Stomach smooth muscle (tissue), 2 donors: ENCODE measurements at regions not wholly inside any gene's neighbourhood (a gene's known extent, or its start where the extent isn't known, plus 50 kb on each side); places are given as distances from the start of the nearest gene placed in this dataset.

Source experiments
- H3K27ac ChIP-seq: one replicate; pipeline ENCODE4 v1.7.0; 2013; ENCODE audit warnings: mild to moderate bottlenecking, low read length, inconsistent platforms
- H3K27me3 ChIP-seq, 2 donors: one replicate each; pipeline ENCODE4 v1.7.0; 2013; ENCODE audit warnings: low read length in 2 of 2; ENCODE audit not compliant: insufficient read depth in 2 of 2, control insufficient read depth in 1 of 2
- H3K36me3 ChIP-seq, 2 donors: one replicate each; pipeline ENCODE4 v1.7.0; 2013; ENCODE audit warnings: low read length in 2 of 2; ENCODE audit not compliant: control insufficient read depth in 2 of 2, insufficient read depth in 2 of 2
- H3K4me1 ChIP-seq: one replicate; pipeline ENCODE4 v1.7.0; 2013; ENCODE audit warnings: low read length; ENCODE audit not compliant: control insufficient read depth, insufficient read depth
- H3K4me3 ChIP-seq, 2 donors: one replicate each; pipeline ENCODE4 v1.7.0; 2013; ENCODE audit warnings: low read length in 2 of 2
- H3K9ac ChIP-seq, 2 donors: one replicate each; pipeline ENCODE4 v1.7.0; 2013; ENCODE audit warnings: low read length in 2 of 2, mild to moderate bottlenecking in 1 of 2
- H3K9me3 ChIP-seq, 2 donors: one replicate each; pipeline ENCODE4 v1.7.0; 2013; ENCODE audit warnings: low read length in 2 of 2; ENCODE audit not compliant: control insufficient read depth in 2 of 2
- donor health status: healthy.
- donor health status: Pancreatic carcinoma.

DNA sequence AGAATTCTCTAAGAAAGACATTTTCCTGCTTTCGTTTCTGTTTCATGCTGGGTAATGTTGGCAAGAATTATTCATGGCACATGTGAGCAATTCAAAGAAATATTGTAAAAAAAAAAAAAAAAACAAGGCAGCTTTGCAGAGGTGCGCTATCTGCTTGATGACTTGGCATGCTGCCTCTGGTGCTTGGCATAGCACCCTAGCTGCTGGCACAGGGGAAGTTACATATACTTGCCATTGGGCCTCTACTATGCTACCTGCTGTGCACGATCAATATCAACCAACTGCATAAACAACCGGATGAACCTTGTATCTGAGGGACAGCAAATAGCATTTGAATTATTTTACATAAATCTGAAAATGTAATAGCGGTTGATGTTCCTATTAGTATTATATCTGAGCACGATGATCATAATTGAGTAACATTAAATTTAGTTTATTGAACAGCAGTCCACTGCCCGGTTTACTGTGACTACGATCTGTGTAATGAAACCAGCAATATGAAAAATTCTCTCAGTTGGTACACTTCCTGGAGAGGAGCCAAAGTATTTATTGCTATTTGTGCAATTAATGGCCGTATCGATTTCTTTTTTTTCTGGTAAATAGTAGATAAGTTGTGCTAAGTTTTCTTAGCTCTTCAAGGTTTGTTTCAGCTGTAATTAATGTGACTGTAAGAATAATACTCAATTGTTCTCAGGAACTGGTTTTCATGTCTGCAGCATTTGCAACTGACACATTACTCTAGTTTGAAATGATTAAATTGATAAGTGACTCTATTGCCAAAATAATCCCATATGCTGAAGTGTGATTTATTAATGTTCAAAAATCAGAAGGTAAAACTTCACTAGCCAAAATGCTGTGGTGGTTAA, 717.3 kb downstream of the DACH1 start:
- no peaks in the 10 kb centered on the region for H3K27me3 ChIP-seq
- no peak overlapping the region for H3K9ac ChIP-seq
- no peak overlapping the region for H3K27ac ChIP-seq
- no peak overlapping the region for H3K4me3 ChIP-seq
- H3K9me3 ChIP-seq = no peaks in the 10 kb centered on the region
- no peaks in the 10 kb centered on the region for H3K36me3 ChIP-seq
- H3K4me1 ChIP-seq = no peaks in the 10 kb centered on the region

DNA sequence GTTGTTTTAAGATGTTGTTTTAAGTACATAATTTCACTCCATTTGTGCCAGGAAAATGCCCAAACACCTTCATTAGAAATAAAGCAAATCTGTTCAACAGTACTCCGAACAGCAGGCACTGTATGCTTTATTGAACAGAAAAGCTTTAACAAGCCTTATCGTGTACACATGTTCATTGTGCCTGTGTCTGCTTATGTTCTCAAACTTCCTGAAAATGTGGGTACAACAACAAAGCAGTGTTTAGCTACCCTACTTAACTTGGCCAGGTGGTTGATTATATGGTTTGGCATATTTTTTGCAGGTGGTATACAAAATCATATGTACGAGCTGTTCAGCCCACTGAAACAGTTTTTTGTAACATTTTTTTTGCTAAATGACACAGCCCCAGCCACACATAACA, 718.0 kb downstream of the DACH1 start:
- Histone ChIP-seq H3K4me3 (no peak overlapping the region), H3K27ac (no peak overlapping the region)

DNA sequence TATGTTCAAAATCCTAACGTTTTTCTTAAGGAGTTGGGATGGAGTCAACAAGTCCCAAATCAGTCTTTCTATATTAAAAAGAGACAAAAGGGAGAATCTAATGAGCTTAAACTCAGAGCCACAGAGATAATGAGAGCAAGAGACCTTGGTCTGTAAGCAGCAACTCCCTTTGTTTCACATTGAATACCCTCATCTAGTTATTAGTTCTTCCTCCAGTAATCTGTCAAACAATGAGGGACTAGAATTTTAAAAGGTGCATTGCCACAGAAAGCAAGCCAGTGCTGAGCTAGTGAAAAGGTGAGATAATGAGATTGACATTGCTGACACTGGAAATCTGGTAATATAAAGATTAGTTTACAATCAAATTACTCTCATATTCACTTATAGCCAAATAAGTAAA, 718.6 kb downstream of the DACH1 start:
- no peaks in the 10 kb centered on the region for H3K27me3 ChIP-seq
- H3K9ac ChIP-seq = no peak overlapping the region
- no peaks in the 10 kb centered on the region for H3K4me1 ChIP-seq

More for the DNA sequence above, 718.0 kb downstream of the DACH1 start:
- no peaks in the 10 kb centered on the region for H3K27me3 ChIP-seq
- no peaks in the 10 kb centered on the region for H3K9me3 ChIP-seq
- H3K4me1 ChIP-seq = no peaks in the 10 kb centered on the region
- H3K36me3 ChIP-seq = no peaks in the 10 kb centered on the region
- H3K9ac ChIP-seq = no peak overlapping the region

DNA sequence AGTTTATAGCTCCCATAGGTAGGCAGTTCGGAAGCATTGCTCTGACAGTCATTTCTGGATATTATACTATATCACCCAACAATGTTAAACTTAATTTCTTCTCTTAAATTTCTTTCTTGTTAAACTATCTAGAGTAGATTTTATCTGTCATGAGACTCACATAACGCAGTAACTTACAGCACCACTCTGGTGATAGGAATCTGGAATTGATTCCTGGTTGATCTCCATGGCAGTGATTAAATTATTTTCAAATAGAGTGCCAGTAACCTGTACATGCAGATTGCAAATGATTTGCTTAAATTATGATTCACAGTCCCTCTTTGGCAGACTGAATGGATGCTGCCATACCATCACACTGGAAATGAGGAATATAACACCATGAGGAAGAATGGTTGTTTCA, 722.1 kb downstream of the DACH1 start:
- Histone ChIP-seq H3K4me1 (no peaks in the 10 kb centered on the region), H3K27ac (no peak overlapping the region), H3K36me3 (no peaks in the 10 kb centered on the region), H3K9me3 (no peaks in the 10 kb centered on the region), H3K9ac (no peak overlapping the region), H3K4me3 (no peak overlapping the region), H3K27me3 (no peaks in the 10 kb centered on the region)

More for the DNA sequence above, 718.6 kb downstream of the DACH1 start:
- no peak overlapping the region for H3K4me3 ChIP-seq
- no peaks in the 10 kb centered on the region for H3K9me3 ChIP-seq
- no peaks in the 10 kb centered on the region for H3K36me3 ChIP-seq
- no peak overlapping the region for H3K27ac ChIP-seq

DNA sequence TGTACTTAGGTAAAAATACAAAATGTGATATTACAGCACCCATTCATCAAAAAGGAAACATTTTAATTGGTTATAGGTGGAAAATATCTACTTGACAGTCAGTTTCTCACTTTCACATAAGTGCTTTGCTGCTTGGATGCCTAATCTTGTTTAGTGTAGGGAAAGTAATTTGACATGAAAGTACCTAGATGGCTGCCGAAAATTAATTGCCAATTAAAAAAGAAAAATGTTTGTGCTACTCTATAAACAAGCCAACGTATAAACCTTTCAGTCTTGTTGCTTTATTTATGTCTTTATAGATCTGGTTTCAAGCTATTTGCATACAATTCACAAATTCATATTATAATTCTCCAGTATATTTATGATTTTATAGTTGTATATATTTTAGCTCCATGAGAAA, 729.9 kb downstream of the DACH1 start:
- Histone ChIP-seq H3K27ac (no peak overlapping the region), H3K9me3 (no peaks in the 10 kb centered on the region), H3K36me3 (no peaks in the 10 kb centered on the region), H3K4me3 (no peak overlapping the region), H3K27me3 (no peaks in the 10 kb centered on the region), H3K4me1 (no peaks in the 10 kb centered on the region), H3K9ac (no peak overlapping the region)

DNA sequence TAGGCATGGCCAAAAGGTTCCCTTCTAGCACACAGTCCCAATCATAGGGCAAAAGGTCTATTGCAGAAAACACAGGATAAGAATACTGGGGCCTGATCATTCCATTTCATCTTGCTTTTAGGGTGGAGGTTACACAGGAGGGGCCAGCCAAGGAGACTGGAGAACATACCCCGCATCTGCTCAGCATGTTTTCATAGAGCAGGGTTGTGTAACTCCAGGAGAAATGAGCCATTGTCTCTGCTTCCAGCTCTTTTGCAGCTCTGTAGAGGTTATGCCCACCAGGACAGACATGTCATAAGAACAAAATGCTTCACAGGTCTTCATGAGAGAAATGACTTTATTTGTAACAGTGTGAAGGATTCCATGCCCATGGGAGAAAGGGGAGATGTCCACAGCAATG, 742.8 kb downstream of the DACH1 start:
- no peaks in the 10 kb centered on the region for H3K9me3 ChIP-seq
- no peaks in the 10 kb centered on the region for H3K27me3 ChIP-seq
- no peak overlapping the region for H3K4me3 ChIP-seq
- H3K4me1 ChIP-seq = no peaks in the 10 kb centered on the region
- no peak overlapping the region for H3K27ac ChIP-seq
- H3K9ac ChIP-seq = no peak overlapping the region
- no peaks in the 10 kb centered on the region for H3K36me3 ChIP-seq

DNA sequence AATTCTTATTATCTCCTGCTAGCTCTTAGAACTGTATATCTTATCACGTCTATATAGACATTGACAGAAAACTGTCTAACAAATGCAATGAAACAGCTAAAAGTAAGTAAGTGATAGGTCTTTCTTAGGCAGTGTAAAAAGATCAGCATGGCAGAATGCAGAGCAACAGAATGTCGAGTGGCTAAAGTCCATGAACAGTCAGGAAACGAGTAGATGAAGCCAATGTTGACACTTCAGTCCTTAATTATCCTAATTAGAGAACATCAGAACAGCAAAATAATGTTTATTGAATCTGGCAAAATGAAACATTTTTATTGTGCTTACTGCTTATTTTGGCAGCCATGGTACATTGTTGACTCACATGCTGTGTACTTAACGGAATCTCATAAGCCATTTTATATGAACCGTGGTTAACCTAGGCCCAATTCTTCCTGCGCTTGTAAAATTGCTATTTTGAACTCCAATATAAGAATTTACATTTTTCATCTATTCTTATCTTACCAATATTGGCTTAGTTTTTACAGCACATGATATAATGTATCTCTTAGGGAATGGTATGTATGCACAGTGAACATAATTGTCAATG, 748.1 kb downstream of the DACH1 start:
- no peaks in the 10 kb centered on the region for H3K9me3 ChIP-seq
- H3K27ac ChIP-seq = no peak overlapping the region
- H3K4me1 ChIP-seq = no peaks in the 10 kb centered on the region
- no peak overlapping the region for H3K4me3 ChIP-seq
- no peak overlapping the region for H3K9ac ChIP-seq
- H3K27me3 ChIP-seq = no peaks in the 10 kb centered on the region
- H3K36me3 ChIP-seq = no peaks in the 10 kb centered on the region

DNA sequence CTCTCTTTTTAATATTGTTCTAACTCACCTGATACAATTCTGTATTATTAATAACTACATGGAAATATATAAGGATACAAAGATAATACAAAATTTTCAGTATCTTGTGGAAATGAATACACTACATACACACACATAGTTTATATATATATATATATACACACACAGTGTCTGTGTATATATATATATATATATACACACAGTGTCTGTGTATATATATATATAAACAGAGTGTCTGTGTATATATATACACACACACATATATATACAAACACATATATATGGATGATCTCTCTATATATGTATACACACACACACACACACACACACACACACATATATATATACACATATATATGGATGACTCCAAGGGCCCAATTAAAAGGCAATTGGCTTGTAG, 749.1 kb downstream of the DACH1 start:
- Histone ChIP-seq H3K9ac (no peak overlapping the region), H3K27ac (no peak overlapping the region), H3K36me3 (no peaks in the 10 kb centered on the region), H3K9me3 (no peaks in the 10 kb centered on the region), H3K4me3 (no peak overlapping the region), H3K4me1 (no peaks in the 10 kb centered on the region), H3K27me3 (no peaks in the 10 kb centered on the region)

DNA sequence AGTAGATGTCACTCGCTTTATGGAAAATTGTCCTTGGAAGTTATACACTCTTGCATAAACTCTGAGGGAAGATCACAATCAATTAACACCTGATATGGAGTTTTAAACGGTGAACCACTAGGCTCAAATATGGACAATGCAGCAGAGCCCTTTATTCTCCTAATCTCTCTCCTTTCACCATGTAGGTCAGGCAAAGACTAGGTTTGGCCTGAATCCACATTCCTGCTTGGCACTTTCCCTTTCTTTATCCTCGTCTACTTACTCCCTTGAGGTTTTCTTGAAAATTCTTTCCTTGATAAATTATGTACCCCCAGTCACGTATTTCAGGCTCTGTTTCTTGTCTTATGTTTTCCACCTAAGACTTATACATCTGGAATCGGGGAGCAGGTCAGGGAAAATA, 751.7 kb downstream of the DACH1 start:
- Histone ChIP-seq H3K9ac (no peak overlapping the region), H3K27ac (no peak overlapping the region), H3K4me3 (no peak overlapping the region), H3K4me1 (no peaks in the 10 kb centered on the region), H3K27me3 (no peaks in the 10 kb centered on the region), H3K36me3 (no peaks in the 10 kb centered on the region), H3K9me3 (no peaks in the 10 kb centered on the region)

DNA sequence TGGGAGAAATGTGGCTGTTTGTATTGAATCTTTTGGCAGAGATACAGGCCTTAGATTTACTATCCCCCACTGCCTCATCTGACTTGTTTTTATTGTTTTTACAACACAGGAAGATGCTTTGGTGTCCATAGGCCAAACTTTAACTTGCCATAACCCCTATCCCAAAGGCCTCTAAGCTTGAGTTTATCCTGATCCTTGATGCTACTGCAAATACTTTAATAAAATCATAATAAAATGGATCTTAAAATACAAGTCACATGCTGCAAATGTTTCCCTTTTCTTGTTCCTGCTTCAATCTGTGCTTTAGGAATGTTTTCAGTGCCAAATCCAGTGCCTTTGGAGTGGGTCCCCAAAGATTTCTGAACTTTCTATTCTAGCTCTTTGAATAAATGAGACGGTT, 770.6 kb downstream of the DACH1 start:
- Histone ChIP-seq H3K9ac (no peak overlapping the region), H3K4me3 (no peak overlapping the region), H3K9me3 (no peaks in the 10 kb centered on the region), H3K27ac (no peak overlapping the region), H3K4me1 (no peaks in the 10 kb centered on the region), H3K36me3 (no peaks in the 10 kb centered on the region), H3K27me3 (no peaks in the 10 kb centered on the region)

DNA sequence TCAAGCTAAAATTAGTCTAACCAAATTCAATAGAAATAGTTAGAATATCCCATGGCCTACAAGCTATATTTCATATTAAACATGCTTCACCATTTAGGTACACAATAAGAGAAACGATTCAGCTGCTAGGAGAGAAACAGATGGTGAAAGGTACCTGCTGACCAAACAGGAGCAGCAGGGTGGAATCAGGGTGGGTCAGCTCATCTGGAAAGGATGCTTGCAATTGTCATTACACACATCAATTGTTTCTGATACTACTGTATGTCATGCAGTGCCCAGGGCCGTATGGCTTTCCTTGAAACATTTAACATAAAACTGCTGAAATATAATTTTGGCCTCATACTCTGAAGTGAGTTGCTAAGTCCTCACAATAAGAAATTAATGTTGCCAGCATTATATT, 776.0 kb downstream of the DACH1 start:
- Histone ChIP-seq H3K36me3 (no peaks in the 10 kb centered on the region), H3K27me3 (no peaks in the 10 kb centered on the region), H3K27ac (no peak overlapping the region), H3K4me1 (no peaks in the 10 kb centered on the region), H3K9me3 (no peaks in the 10 kb centered on the region), H3K9ac (no peak overlapping the region), H3K4me3 (no peak overlapping the region)
